ENCODE measurements at regions not wholly inside any gene's neighbourhood (a gene's known extent, or its start where the extent isn't known, plus 50 kb on each side); places are given as distances from the start of the nearest gene placed in this dataset.
"Not testable (repeated sequence)": the region's sequence is repeated elsewhere in the genome, so short reads cannot be mapped to it uniquely, and the experiment has no call there.

GRCh38 chr19:28444362-28444761 lies 768.6 kb downstream of the UQCRFS1 start:
- peak; percentile 42 for DNase-seq (ENCODE audit: low spot score)

- DNase-seq (ENCODE audit: low spot score) = peak; percentile 37
Observed at GRCh38 chr19:28443361-28443760, 769.6 kb downstream of the UQCRFS1 start.

GRCh38 chr19:28437390-28438346 lies 775.3 kb downstream of the UQCRFS1 start:
- no peak for DNase-seq (ENCODE audit: low spot score)

DNA sequence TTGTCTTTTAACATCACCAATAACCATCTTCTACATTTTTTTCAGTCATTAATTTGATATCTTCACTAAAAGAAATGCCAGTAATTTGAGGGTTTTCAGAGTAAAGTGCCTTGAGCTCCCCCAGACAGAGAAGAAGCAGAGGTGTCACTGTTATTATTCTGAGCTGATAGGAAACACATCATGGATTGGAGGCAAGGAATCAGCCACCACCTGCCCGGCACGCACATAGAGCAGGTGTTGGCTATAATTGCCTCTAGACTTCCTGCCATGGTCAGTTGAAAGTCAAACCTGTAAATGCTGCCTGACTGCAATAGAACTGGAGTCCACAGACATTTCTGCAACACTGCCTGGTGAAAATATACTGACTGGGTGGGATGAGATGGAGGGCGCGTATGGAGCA lies 776.6 kb downstream of the UQCRFS1 start:
- no peak for DNase-seq (ENCODE audit: low spot score)

GRCh38 chr19:28435551-28436271 lies 777.2 kb downstream of the UQCRFS1 start:
- DNase-seq (ENCODE audit: low spot score) = no peak

GRCh38 chr19:28434794-28435193 lies 778.2 kb downstream of the UQCRFS1 start:
- DNase-seq (ENCODE audit: low spot score) = not testable (repeated sequence)

DNA sequence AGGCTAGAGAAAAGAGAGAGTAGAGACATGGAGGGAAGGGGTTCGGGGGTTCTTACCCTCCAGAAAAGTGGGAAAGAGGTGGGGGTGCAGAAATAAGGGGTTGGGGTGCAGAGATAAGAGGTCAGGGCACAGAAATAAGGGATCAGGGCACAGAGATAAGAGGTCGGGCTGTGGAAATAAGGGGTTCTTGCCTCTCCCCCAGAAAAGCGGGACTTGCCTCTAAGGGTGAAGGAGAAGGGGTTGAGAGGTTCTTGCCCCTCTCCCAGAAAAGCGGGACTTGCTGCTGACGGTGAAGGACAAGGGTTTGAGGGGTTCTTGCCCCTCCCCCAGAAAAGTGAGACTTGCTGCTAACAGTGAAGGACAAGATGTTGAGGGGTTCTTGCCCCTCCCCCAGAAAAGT lies 778.6 kb downstream of the UQCRFS1 start:
- DNase-seq (ENCODE audit: low spot score) = not testable (repeated sequence)

DNA sequence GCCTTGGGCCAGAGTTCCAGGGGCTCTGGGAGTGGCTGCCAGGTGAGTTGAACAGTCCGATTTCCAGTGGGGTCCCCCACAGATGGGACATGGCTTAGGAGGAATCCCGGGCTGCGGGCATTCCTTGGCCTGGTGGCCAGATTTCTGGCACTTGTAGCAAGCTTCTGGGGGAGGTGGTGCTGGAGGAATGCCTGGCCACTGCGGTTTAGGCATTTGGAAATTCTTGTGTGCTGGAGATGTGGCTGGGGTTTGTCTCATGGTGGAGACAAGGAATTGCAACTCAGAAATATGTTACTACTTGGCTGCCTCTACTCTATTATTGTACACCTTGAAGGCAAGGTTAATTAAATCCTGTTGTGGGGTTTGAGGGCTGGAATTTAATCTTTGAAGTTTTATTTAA lies 779.8 kb downstream of the UQCRFS1 start:
- DNase-seq (ENCODE audit: low spot score) = not testable (repeated sequence)

DNA sequence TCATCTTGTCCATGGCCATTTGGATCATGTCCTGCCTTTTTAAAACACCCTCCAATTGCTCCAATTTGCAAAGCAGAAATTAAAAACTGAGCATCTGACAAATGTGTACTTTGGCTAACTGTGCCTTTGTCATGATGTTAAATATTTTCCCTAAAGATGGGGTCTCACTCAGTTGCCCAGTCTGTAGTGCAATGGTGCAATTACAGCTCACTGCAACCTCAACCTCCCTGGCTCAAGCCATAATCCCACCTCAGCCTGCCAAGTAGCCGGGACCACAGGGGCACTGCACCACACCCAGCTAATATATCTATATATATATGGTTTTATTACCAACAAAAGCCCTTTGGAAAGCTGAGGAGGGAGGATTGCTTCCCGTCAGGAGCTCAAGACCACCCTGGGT lies 782.7 kb downstream of the UQCRFS1 start:
- no peak for DNase-seq (ENCODE audit: low spot score)

DNA sequence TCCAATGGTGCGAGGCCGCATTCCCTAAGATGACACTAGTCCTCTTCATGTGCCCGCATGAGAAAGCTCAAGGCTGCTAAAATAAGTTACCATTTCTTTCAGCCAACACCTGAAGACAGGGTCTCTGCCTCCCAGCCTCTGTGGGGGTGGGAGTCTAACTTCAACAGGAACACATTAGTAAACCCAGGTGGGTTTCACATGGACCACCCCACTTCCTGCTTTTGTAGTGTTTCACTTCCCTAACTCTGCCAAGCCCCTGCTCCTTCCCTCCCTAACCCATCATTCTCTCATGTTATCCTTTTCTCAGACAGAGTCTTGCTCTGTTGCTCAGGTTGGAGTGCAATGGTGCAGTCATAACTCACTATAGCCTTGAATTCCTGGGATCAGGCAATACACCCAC lies 783.6 kb downstream of the UQCRFS1 start:
- no peak for DNase-seq (ENCODE audit: low spot score)

- DNase-seq (ENCODE audit: low spot score) = peak; percentile 46
Observed at GRCh38 chr19:28428663-28429348, 784.1 kb downstream of the UQCRFS1 start.

DNA sequence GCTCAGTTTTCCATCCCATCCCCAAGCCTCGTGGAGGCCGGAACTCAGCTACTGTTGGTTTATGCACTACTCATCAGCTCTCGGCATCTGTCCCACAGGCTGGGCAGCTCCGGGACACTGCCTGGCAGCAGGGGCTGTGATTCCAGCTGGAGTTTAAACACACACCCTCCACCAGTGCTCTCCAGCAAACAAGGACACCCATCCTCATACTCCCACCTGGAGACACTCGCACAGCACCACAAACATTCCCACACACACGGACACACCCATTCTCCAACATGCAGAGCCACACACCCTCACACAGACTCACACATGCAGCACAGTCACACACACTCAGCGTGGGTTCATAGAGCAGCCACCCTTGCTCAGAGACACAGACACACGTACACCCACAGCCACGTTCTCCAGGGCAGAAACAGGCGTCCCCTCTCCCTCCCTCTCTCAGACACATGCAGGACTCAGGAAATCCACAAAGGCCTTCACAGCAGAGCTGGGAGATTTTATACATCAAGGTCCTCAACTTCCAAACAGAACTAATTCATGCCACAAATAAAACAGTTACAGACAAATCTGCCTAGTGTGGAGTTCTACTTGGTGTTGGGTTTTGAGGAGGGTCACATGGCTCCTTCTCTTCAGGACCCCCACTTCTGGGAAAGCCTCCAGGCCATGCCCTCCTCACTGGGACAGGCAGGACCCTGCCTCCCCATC lies 785.4 kb downstream of the UQCRFS1 start:
- peak; percentile 40 for DNase-seq (ENCODE audit: low spot score)

GRCh38 chr19:28426730-28427225 lies 786.2 kb downstream of the UQCRFS1 start:
- DNase-seq (ENCODE audit: low spot score) = peak; percentile 34

- peak; percentile 26 for DNase-seq (ENCODE audit: low spot score)
Observed at GRCh38 chr19:28426110-28426729, 786.7 kb downstream of the UQCRFS1 start.

DNA sequence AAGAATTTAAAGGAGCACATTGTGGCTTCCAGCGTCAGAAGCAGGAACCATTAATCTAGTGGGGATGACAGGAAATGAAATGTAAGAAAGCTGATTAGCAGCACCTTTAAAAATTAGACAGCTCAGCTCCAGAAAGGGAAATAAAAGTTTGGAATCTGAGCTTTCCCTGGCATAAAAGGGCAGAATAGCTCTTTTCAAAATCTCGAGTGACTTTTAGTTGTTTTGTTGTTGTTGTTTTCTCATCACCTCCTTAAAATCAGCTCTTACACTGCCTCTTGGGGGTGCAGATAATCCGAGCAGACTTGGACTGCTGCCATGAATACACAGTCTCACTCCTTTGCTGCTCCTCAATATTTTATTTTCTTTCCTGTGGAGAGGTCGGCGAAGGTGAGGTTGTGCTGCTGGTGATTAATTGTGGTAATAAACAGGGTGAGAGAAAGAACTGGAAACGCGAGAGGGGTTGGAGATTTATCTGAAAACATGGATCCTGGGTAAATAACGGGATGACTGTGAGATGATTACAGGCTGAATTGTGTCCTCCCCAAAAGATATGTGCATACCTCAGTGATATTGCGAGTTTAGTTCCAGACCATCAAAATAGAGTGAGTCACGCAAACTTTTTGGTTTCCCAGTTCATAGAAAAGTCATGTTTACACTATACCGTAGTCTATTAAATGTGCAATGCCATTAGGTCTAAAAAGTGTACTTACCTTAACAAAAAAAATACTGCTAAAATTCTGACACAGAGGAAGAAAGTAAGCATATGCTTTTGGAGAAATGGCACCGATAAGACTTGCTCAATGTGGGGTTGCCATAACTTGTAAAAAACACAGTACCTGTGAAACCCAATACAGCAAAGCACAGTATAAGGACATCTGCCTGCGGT lies 787.7 kb downstream of the UQCRFS1 start:
- DNase-seq (ENCODE audit: low spot score) = no peak

DNA sequence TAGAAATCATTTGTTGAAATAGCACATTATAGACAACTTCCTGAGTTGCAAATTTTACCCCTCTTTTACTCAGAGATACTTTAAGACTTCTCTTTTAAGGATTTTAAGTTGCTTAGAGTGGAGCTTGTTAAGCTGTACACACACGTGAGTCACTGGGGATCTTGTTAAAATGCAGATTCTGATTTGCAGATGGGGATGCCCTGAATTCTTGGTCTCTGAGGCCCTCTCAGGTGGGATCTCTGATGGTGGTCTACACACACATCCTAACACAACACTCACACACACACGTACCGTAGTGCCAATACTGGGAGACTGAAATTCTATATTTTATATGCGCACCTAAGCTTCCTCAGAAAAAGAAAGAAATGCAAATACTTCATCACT lies 788.3 kb downstream of the UQCRFS1 start:
- DNase-seq (ENCODE audit: low spot score) = no peak

DNA sequence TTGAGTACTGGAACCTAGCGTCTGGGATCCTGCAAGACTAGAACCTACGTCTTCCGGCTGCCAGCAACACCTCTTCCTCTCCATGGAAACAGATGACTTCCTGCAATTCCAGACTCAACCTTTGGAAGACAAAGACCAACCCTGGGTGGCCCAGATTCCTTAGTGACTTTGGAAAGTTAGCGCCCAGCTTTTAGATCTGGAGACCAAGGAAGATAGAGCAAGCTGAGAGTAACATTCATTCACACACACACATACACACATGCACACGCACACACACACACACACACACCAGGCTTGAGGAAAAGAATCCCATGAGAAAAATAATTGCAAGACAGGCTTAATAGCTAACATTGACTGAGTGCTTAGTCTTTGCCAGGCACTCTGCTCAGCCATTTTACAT lies 788.9 kb downstream of the UQCRFS1 start:
- DNase-seq (ENCODE audit: low spot score) = peak; percentile 25

DNA sequence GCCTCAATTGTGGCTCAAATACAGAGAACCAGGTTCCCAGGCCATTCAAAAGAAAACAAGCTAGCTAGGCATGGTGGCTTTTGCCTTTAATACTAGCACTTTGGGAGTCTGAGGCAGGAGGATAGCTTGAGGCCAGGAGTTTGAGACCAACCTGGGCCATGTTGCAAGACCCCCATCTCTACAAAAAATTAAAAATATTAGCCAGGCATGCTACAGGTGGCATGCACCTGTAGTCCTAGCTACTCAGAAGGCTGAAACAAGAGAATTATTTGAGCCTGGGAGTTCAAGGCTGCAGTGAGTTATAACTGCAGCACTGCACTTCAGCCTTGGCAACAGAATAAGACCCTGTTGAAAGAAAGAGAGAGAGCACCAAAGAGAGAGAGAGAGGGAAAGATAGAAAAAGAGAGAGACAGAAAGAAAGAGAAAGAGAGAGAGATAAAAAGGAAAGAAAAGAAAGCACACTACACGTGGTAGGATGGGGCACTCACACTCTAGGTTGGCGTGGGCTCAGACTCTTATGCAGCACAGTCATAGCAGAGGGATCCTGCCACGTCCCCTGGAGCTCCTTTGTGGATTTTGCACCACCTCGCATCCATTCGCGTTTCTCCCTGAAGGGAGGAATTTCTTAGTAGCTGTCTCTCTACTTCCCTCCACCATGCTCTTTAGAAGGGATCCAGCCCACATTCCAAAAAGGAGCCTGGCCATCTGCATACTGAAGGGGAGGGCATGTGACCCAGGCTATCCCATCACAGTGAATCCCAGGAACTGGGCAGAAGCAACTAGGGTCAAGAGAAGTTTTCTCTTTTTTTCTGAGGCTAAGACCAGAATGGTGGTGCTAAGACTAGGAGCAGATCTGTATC lies 789.9 kb downstream of the UQCRFS1 start:
- no peak for DNase-seq (ENCODE audit: low spot score)

GRCh38 chr19:28422046-28422445 lies 790.9 kb downstream of the UQCRFS1 start:
- no peak for DNase-seq (ENCODE audit: low spot score)

Measured in left forelimb (tissue), 1 donor.